ENCODE measurements at regions not wholly inside any gene's neighbourhood (a gene's known extent, or its start where the extent isn't known, plus 50 kb on each side); places are given as distances from the start of the nearest gene placed in this dataset.
A peak's percentile ranks its signal among the peaks of the same experiment; 100 is the strongest.

- CTCF ChIA-PET: interaction anchor here (0.6 to 1.0 kb wide), 3 partner anchors 54 to 667 kb away, joined by 3 to 11 read pairs (median 5); partner anchors contain the start of gene JAK1
- peak; percentile 85 for ATAC-seq
Observed at GRCh38 chr1:65020774-65021173, 54.4 kb upstream of the JAK1 start.

GRCh38 chr1:65021795-65022194 lies 55.4 kb upstream of the JAK1 start:
- Histone ChIP-seq H3K4me2 (ENCODE audit: low read length) (no peak overlapping the region), H3K27ac (ENCODE audit: low read length) (no peak overlapping the region), H3K79me2 (ENCODE audit: low read length) (no peaks in the 10 kb centered on the region), H3K36me3 (ENCODE audit: low read depth, low read length) (no peaks in the 10 kb centered on the region), H3K9me3 (ENCODE audit: low read length) (no peaks in the 10 kb centered on the region), H3K9me2 (replicated peaks; ENCODE audit: low read length) (no peaks in the 10 kb centered on the region), H2AFZ (ENCODE audit: low read length) (no peak overlapping the region), H3K27me3 (ENCODE audit: low read length) (no peaks in the 10 kb centered on the region), H3F3A (ENCODE audit: low read length, unreplicated experiment) (no peaks in the 10 kb centered on the region), H3K9ac (ENCODE audit: low read length) (no peak overlapping the region), H3K4me1 (ENCODE audit: insufficient read depth, low read length) (no peaks in the 10 kb centered on the region), H4K20me1 (ENCODE audit: low read length) (no peaks in the 10 kb centered on the region), H3K4me3 (ENCODE audit: low read length) (no peak overlapping the region)
- DNase-seq (no peak), ATAC-seq (no peak)
- intact Hi-C loops (cut with micrococcal nuclease): loop anchor here (5.0 kb wide), 2 partner anchors 54 to 139 kb away; partner anchors contain the start of gene JAK1
- CTCF ChIA-PET: no interaction called here
- no TSS peak for BruUV-seq (replicated peaks)
- TF ChIP-seq EZH2phosphoT487 (IDR thresholded peaks at IDR 0.05; ENCODE audit: borderline replicate concordance, low read length) (no peak), CTCF (conservative IDR thresholded peaks at IDR 0.05; ENCODE audit: low read depth, low read length) (no peak), EZH2 (IDR thresholded peaks at IDR 0.05; ENCODE audit: low read length, unreplicated experiment) (no peak)
- POLR2A ChIA-PET (ENCODE audit: unreplicated experiment): no interaction called here

More at GRCh38 chr1:65020774-65021173, 54.4 kb upstream of the JAK1 start:
- no TSS peak for BruUV-seq (replicated peaks)
- Histone ChIP-seq H3K9me2 (replicated peaks; ENCODE audit: low read length) (no peaks in the 10 kb centered on the region), H4K20me1 (ENCODE audit: low read length) (no peaks in the 10 kb centered on the region), H3K9ac (ENCODE audit: low read length) (no peak overlapping the region), H3K4me1 (ENCODE audit: insufficient read depth, low read length) (no peaks in the 10 kb centered on the region), H2AFZ (ENCODE audit: low read length) (no peak overlapping the region), H3K27ac (ENCODE audit: low read length) (no peak overlapping the region), H3F3A (ENCODE audit: low read length, unreplicated experiment) (no peaks in the 10 kb centered on the region), H3K4me3 (ENCODE audit: low read length) (no peak overlapping the region), H3K36me3 (ENCODE audit: low read depth, low read length) (no peaks in the 10 kb centered on the region), H3K4me2 (ENCODE audit: low read length) (no peak overlapping the region), H3K9me3 (ENCODE audit: low read length) (no peaks in the 10 kb centered on the region), H3K27me3 (ENCODE audit: low read length) (no peaks in the 10 kb centered on the region), H3K79me2 (ENCODE audit: low read length) (no peaks in the 10 kb centered on the region)
- POLR2A ChIA-PET (ENCODE audit: unreplicated experiment): no interaction called here
- TF ChIP-seq CTCF (conservative IDR thresholded peaks at IDR 0.05; ENCODE audit: low read depth, low read length): peak; percentile 61
- TF ChIP-seq EZH2 (IDR thresholded peaks at IDR 0.05; ENCODE audit: low read length, unreplicated experiment): no peak
- DNase-seq: peak; percentile 23
- intact Hi-C loops (cut with micrococcal nuclease): loop anchor here (1.0 to 5.0 kb wide), 3 partner anchors 53 to 158 kb away; partner anchors contain the start of gene JAK1

- H3K79me2 ChIP-seq (ENCODE audit: low read length): no peaks in the 10 kb centered on the region
- H3K27me3 ChIP-seq (ENCODE audit: low read length): no peaks in the 10 kb centered on the region
- no peaks in the 10 kb centered on the region for H4K20me1 ChIP-seq (ENCODE audit: low read length)
- DNase-seq (no peak), ATAC-seq (no peak)
- ChIA-PET POLR2A (ENCODE audit: unreplicated experiment) (no interaction called here), CTCF (no interaction called here)
- no peaks in the 10 kb centered on the region for H3K9me2 ChIP-seq (replicated peaks; ENCODE audit: low read length)
- no peaks in the 10 kb centered on the region for H3K9me3 ChIP-seq (ENCODE audit: low read length)
- no peak overlapping the region for H3K4me3 ChIP-seq (ENCODE audit: low read length)
- H3K9ac ChIP-seq (ENCODE audit: low read length): no peak overlapping the region
- H3K27ac ChIP-seq (ENCODE audit: low read length): no peak overlapping the region
- H3F3A ChIP-seq (ENCODE audit: low read length, unreplicated experiment): no peaks in the 10 kb centered on the region
- no TSS peak for BruUV-seq (replicated peaks)
- TF ChIP-seq CTCF (conservative IDR thresholded peaks at IDR 0.05; ENCODE audit: low read depth, low read length) (no peak), EZH2 (IDR thresholded peaks at IDR 0.05; ENCODE audit: low read length, unreplicated experiment) (no peak), EZH2phosphoT487 (IDR thresholded peaks at IDR 0.05; ENCODE audit: borderline replicate concordance, low read length) (no peak)
- no peaks in the 10 kb centered on the region for H3K36me3 ChIP-seq (ENCODE audit: low read depth, low read length)
- no peaks in the 10 kb centered on the region for H3K4me1 ChIP-seq (ENCODE audit: insufficient read depth, low read length)
- no peak overlapping the region for H2AFZ ChIP-seq (ENCODE audit: low read length)
- H3K4me2 ChIP-seq (ENCODE audit: low read length): no peak overlapping the region
- intact Hi-C loops (cut with micrococcal nuclease): loop anchor here (5.0 kb wide), 2 partner anchors 55 to 140 kb away; partner anchors contain the start of gene JAK1
Observed at GRCh38 chr1:65022216-65022615, 55.9 kb upstream of the JAK1 start.

Measured in PC-3 (cell line).